Lung (tissue), 11 donors: ENCODE measurements at regions not wholly inside any gene's neighbourhood (a gene's known extent, or its start where the extent isn't known, plus 50 kb on each side); places are given as distances from the start of the nearest gene placed in this dataset.

Source experiments
- ATAC-seq: fragments of 200-7000 bp; cut with Tn5 transposase; one replicate; pipeline ENCODE4 v1.9.1; 2020; ENCODE audit warnings: moderate number of reproducible peaks; ENCODE audit not compliant: insufficient read depth, low FRiP score
- DNase-seq, 3 donors: peaks; one replicate each; pipeline ENCODE4 v3.0.0-alpha.2; 2013 to 2017
- H3K27ac ChIP-seq, 2 donors: one replicate each; pipeline ENCODE4 v1.5.1; 2013; ENCODE audit warnings: mild to moderate bottlenecking in 2 of 2, moderate library complexity in 2 of 2, control low read depth in 1 of 2, inconsistent platforms in 1 of 2, low read depth in 1 of 2, low read length in 1 of 2
- H3K27me3 ChIP-seq, 3 donors: one replicate each; pipeline ENCODE4 v1.5.1; 2013; ENCODE audit warnings: low read length in 2 of 3; ENCODE audit not compliant: control insufficient read depth in 3 of 3, insufficient read depth in 3 of 3
- H3K36me3 ChIP-seq, 4 donors: one replicate each; pipeline ENCODE4 v1.5.1; 2013; ENCODE audit warnings: low read length in 4 of 4, mild to moderate bottlenecking in 1 of 4, moderate library complexity in 1 of 4; ENCODE audit not compliant: control insufficient read depth in 4 of 4, insufficient read depth in 4 of 4
- H3K4me1 ChIP-seq, 5 donors: one replicate each; pipeline ENCODE4 v1.5.1; 2013; ENCODE audit warnings: low read length in 5 of 5, mild to moderate bottlenecking in 2 of 5, moderate library complexity in 1 of 5; ENCODE audit not compliant: control insufficient read depth in 5 of 5, insufficient read depth in 5 of 5
- H3K4me3 ChIP-seq: one replicate; pipeline ENCODE4 v1.5.1; 2013; ENCODE audit warnings: mild to moderate bottlenecking, control low read depth, moderate library complexity
- H3K9ac ChIP-seq, 2 donors: one replicate each; pipeline ENCODE4 v1.5.1; 2013; ENCODE audit warnings: low read length in 2 of 2, control low read depth in 1 of 2; ENCODE audit not compliant: insufficient read depth in 1 of 2
- H3K9me3 ChIP-seq, 4 donors: one replicate each; pipeline ENCODE4 v1.5.1; 2013; ENCODE audit warnings: low read length in 3 of 4, mild to moderate bottlenecking in 1 of 4, moderate library complexity in 1 of 4; ENCODE audit not compliant: control insufficient read depth in 4 of 4, insufficient read depth in 3 of 4
- CTCF ChIP-seq: IDR thresholded peaks from 2 replicates; pipeline ENCODE4 v1.5.1; 2012; ENCODE audit warnings: mild to moderate bottlenecking; ENCODE audit errors: control extremely low read depth, extremely low read depth
- WGBS, 2 donors: extraction: QIAGEN DNeasy Blood & Tissue Kit; methylation state at CpG; one replicate each; pipeline ENCODE4 v1.1.7; 2013; 5-methylcytosine and 5-hydroxymethylcytosine counted together
- donor health status: control.
- donor health status: control.
- donor health status: Bipolar disorder and iron deficiency.
- donor health status: healthy.
- donor health status: DM: yes; HTN: yes; CAD: no.

- WGBS, 2 donors, result 71 to 78% methylated on average over 1 of the region's 1 CpG
- no peak for ATAC-seq
Measured at GRCh38 chr10:108052981-108053380, 888.5 kb upstream of the SORCS1 start.

GRCh38 chr10:108051218-108051617 lies 886.7 kb upstream of the SORCS1 start:
- WGBS, 2 donors, result 78 to 83% methylated on average over 2 of the region's 2 CpGs
- DNase-seq, result no peak
- H3K27me3 ChIP-seq, result no peaks in the 10 kb centered on the region
- H3K9ac ChIP-seq, result no peak overlapping the region
- H3K36me3 ChIP-seq, result no peaks in the 10 kb centered on the region
- H3K9me3 ChIP-seq, result no peaks in the 10 kb centered on the region
- no peak overlapping the region for H3K27ac ChIP-seq
- H3K4me3 ChIP-seq, result no peak overlapping the region
- no peaks in the 10 kb centered on the region for H3K4me1 ChIP-seq
- TF ChIP-seq CTCF, result no peak
- ATAC-seq, result no peak

More at GRCh38 chr10:108052981-108053380, 888.5 kb upstream of the SORCS1 start:
- Histone ChIP-seq H3K27me3 (no peaks in the 10 kb centered on the region), H3K9ac (no peak overlapping the region), H3K4me3 (no peak overlapping the region), H3K9me3 (no peaks in the 10 kb centered on the region), H3K27ac (no peak overlapping the region), H3K4me1 (no peaks in the 10 kb centered on the region), H3K36me3 (no peaks in the 10 kb centered on the region)
- TF ChIP-seq CTCF, result no peak
- DNase-seq, result no peak

- Histone ChIP-seq H3K36me3 (no peaks in the 10 kb centered on the region), H3K27me3 (no peaks in the 10 kb centered on the region), H3K9me3 (no peaks in the 10 kb centered on the region), H3K9ac (no peak overlapping the region), H3K4me1 (no peaks in the 10 kb centered on the region), H3K4me3 (no peak overlapping the region), H3K27ac (no peak overlapping the region)
- no peak for DNase-seq
- ATAC-seq, result no peak
- WGBS, 2 donors, result 57 to 90% methylated on average over 1 of the region's 1 CpG
- no peak for TF ChIP-seq CTCF
Measured at GRCh38 chr10:108050626-108051025, 886.1 kb upstream of the SORCS1 start.

- ATAC-seq, result no peak
- Histone ChIP-seq H3K27me3 (no peaks in the 10 kb centered on the region), H3K9ac (no peak overlapping the region), H3K27ac (no peak overlapping the region), H3K9me3 (no peaks in the 10 kb centered on the region), H3K4me1 (no peaks in the 10 kb centered on the region), H3K36me3 (no peaks in the 10 kb centered on the region), H3K4me3 (no peak overlapping the region)
- no peak for DNase-seq
- TF ChIP-seq CTCF, result no peak
- 92 to 96% methylated on average over 1 of the region's 1 CpG for WGBS, 2 donors
Measured at GRCh38 chr10:108049668-108050067, 885.2 kb upstream of the SORCS1 start.
